ENCODE measurements at regions not wholly inside any gene's neighbourhood (a gene's known extent, or its start where the extent isn't known, plus 50 kb on each side); places are given as distances from the start of the nearest gene placed in this dataset.

- in situ Hi-C loops (cut with HindIII; ENCODE audit: low sequenced_read_pairs) = no loop called here
- TF ChIP-seq, protein P1, sequence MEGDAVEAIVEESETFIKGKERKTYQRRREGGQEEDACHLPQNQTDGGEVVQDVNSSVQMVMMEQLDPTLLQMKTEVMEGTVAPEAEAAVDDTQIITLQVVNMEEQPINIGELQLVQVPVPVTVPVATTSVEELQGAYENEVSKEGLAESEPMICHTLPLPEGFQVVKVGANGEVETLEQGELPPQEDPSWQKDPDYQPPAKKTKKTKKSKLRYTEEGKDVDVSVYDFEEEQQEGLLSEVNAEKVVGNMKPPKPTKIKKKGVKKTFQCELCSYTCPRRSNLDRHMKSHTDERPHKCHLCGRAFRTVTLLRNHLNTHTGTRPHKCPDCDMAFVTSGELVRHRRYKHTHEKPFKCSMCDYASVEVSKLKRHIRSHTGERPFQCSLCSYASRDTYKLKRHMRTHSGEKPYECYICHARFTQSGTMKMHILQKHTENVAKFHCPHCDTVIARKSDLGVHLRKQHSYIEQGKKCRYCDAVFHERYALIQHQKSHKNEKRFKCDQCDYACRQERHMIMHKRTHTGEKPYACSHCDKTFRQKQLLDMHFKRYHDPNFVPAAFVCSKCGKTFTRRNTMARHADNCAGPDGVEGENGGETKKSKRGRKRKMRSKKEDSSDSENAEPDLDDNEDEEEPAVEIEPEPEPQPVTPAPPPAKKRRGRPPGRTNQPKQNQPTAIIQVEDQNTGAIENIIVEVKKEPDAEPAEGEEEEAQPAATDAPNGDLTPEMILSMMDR (IDR thresholded peaks at IDR 0.05; ENCODE audit: low read depth, low read length) = no peak
- DNase-seq (ENCODE audit: low read depth, low spot score) = no peak
- no peak overlapping the region for H3K4me3 ChIP-seq (ENCODE audit: low read depth, low read length)
Measured at GRCh38 chr2:20111311-20112131, 60.1 kb upstream of the LAPTM4A start.

- no peak for DNase-seq (ENCODE audit: low read depth, low spot score)
- in situ Hi-C loops (cut with HindIII; ENCODE audit: low sequenced_read_pairs) = no loop called here
- H3K4me3 ChIP-seq (ENCODE audit: low read depth, low read length) = no peak overlapping the region
- TF ChIP-seq, protein P1 (IDR thresholded peaks at IDR 0.05; ENCODE audit: low read depth, low read length) = no peak
Measured at GRCh38 chr2:20110876-20111275, 59.4 kb upstream of the LAPTM4A start.

DNA sequence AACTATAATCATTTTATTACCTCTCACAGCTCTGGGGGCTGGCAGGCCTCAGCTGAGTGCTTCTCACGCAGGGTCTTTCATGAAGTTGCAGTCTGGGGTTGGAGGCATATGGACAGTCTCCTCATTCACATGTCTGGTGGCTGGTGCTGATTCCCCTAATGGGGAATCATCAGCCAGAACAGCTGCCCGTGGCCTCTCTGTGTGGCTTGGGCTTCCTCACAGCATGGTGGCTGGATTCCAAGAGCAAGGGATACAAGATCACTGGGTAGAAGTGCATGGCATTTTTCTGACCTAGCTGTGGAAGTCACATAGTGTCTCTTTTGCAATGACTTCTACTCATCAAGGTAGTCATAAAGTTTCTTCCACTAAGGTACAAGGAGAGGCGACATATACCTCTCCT is 59.0 kb upstream of the LAPTM4A start:
- TF ChIP-seq, protein P1 (IDR thresholded peaks at IDR 0.05; ENCODE audit: low read depth, low read length) = no peak
- DNase-seq (ENCODE audit: low read depth, low spot score) = no peak
- no peak overlapping the region for H3K4me3 ChIP-seq (ENCODE audit: low read depth, low read length)
- in situ Hi-C loops (cut with HindIII; ENCODE audit: low sequenced_read_pairs) = no loop called here

DNA sequence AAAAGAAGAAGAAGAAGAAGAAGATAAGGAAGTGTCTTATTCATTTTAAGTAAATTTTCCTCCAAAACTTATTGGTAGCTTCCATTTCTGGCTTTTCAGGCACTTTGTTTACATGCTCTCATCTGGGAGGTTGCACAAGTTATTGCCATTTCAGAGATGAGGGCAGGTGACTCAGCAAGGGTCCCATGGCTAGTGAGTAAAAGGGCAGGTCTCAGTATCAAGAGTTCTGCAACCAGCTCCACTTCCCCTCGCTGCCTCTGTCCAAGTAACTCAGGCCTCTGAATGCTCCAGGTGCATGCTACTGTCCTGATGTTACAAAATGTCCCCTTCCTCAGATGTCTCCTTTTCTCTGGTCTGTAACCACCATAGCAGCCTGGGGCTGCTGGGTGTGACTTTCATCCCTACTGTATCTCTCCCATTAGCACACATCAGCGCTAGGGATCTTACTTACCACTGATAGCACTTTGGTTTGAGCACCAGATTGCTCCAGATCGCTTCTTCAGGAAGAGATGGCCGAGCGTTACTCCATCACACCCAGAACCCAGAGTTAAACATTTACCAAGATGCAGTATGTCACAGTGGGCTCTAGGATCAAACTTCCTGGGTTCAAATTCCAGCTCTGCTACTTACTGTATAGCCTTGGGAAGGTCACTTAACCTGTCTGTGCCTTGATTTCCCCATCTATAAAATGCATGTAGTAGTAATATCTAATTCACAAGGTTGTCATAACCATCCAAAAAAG is 57.4 kb upstream of the LAPTM4A start:
- TF ChIP-seq, protein P1 (IDR thresholded peaks at IDR 0.05; ENCODE audit: low read depth, low read length) = no peak
- in situ Hi-C loops (cut with HindIII; ENCODE audit: low sequenced_read_pairs) = no loop called here
- DNase-seq (ENCODE audit: low read depth, low spot score) = no peak
- no peak overlapping the region for H3K4me3 ChIP-seq (ENCODE audit: low read depth, low read length)

GRCh38 chr2:20107776-20108175 is 56.3 kb upstream of the LAPTM4A start:
- in situ Hi-C loops (cut with HindIII; ENCODE audit: low sequenced_read_pairs) = no loop called here
- H3K4me3 ChIP-seq (ENCODE audit: low read depth, low read length) = no peak overlapping the region
- no peak for DNase-seq (ENCODE audit: low read depth, low spot score)
- TF ChIP-seq, protein P1 (IDR thresholded peaks at IDR 0.05; ENCODE audit: low read depth, low read length) = no peak

DNA sequence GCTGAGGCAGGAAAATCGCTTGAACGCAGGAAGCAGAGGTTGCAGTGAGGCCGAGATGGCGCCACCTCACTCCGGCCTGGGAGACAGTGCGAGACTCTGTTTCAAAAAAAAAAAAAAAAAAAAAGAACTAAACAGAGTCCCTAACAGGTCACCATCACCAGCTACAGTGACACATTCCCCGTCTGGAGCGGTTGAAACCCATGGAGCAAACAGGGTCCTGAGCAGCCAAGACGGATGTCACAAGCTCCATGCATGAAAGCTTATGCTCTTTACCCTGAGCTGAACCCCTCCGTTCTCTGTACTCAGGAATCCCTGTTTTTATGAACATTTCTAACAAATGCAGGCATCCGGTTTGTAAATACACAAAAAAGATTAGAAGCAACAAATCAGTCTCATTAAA is 55.9 kb upstream of the LAPTM4A start:
- H3K4me3 ChIP-seq (ENCODE audit: low read depth, low read length) = no peak overlapping the region
- in situ Hi-C loops (cut with HindIII; ENCODE audit: low sequenced_read_pairs) = no loop called here
- DNase-seq (ENCODE audit: low read depth, low spot score) = no peak
- TF ChIP-seq, protein P1 (IDR thresholded peaks at IDR 0.05; ENCODE audit: low read depth, low read length) = no peak

All from astrocyte of the spinal cord (primary cell).